ENCODE measurements at regions not wholly inside any gene's neighbourhood (a gene's known extent, or its start where the extent isn't known, plus 50 kb on each side); places are given as distances from the start of the nearest gene placed in this dataset.

DNA sequence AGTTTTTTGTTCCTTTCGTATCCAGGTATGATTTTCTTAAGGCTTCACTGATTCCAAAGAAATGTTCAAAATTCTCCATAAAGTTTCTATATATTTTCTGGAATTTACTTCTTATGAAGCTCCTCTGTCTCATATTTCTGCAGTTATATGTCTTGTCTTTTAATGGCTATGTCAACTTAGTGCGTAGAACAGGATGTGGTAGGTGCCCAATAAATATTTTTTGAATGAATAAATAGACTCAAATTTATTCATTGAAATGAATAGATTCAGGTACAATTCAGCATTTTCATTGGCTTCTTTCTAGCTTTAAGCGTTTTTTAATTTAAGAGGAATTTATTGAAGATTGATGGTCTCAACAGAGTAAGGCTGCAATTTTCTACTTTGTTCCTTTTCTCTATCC, 231.9 kb upstream of the BOD1L1 start:
- TF ChIP-seq POLR2A (IDR thresholded peaks at IDR 0.05) (no peak), POLR2AphosphoS5 (IDR thresholded peaks at IDR 0.05) (no peak)
- TF ChIP-seq, protein P1, sequence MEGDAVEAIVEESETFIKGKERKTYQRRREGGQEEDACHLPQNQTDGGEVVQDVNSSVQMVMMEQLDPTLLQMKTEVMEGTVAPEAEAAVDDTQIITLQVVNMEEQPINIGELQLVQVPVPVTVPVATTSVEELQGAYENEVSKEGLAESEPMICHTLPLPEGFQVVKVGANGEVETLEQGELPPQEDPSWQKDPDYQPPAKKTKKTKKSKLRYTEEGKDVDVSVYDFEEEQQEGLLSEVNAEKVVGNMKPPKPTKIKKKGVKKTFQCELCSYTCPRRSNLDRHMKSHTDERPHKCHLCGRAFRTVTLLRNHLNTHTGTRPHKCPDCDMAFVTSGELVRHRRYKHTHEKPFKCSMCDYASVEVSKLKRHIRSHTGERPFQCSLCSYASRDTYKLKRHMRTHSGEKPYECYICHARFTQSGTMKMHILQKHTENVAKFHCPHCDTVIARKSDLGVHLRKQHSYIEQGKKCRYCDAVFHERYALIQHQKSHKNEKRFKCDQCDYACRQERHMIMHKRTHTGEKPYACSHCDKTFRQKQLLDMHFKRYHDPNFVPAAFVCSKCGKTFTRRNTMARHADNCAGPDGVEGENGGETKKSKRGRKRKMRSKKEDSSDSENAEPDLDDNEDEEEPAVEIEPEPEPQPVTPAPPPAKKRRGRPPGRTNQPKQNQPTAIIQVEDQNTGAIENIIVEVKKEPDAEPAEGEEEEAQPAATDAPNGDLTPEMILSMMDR (IDR thresholded peaks at IDR 0.05 in 8 of 11, conservative IDR thresholded peaks at IDR 0.05 in 3 of 11), result no peak
- Histone ChIP-seq H3K4me3 (no peak overlapping the region), H3K4me1 (no peaks in the 10 kb centered on the region), H3K27ac (no peak overlapping the region), H3K9me3 (peaks cover 0 to 27% (median 22%) of the 10 kb centered on the region in 8 donors), H3K36me3 (no peaks in the 10 kb centered on the region), H3K27me3 (replicated peaks in 1 of 7) (no peaks in the 10 kb centered on the region)
- WGBS, 5 donors, result 88 to 98% (median 93%) methylated on average over 3 of the region's 3 CpGs
- no peak for DNase-seq
- intact Hi-C loops (cut with DNase I; ENCODE audit: low total_unique reads), result no loop called here

DNA sequence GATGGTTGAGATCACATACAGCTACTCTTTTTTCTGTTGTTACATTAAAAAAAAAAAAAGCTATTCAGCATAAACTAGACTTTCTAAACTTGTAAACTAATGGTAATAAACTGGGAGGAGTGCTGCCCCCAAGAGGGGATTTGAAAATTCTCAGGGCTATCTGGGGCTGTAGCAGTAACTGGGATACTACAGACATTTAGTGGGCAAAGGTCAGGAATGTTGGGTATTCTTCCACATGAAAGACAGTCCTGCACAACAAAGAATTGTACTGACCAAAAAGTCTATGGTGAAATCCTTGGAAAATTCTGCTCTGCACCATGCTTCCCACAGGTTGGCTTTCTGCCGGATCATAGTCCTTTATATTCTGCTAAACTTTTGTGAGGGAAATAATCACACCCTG, 232.6 kb upstream of the BOD1L1 start:
- WGBS, 5 donors, result 48 to 68% (median 52%) methylated on average over 1 of the region's 1 CpG
- intact Hi-C loops (cut with DNase I; ENCODE audit: low total_unique reads), result no loop called here

DNA sequence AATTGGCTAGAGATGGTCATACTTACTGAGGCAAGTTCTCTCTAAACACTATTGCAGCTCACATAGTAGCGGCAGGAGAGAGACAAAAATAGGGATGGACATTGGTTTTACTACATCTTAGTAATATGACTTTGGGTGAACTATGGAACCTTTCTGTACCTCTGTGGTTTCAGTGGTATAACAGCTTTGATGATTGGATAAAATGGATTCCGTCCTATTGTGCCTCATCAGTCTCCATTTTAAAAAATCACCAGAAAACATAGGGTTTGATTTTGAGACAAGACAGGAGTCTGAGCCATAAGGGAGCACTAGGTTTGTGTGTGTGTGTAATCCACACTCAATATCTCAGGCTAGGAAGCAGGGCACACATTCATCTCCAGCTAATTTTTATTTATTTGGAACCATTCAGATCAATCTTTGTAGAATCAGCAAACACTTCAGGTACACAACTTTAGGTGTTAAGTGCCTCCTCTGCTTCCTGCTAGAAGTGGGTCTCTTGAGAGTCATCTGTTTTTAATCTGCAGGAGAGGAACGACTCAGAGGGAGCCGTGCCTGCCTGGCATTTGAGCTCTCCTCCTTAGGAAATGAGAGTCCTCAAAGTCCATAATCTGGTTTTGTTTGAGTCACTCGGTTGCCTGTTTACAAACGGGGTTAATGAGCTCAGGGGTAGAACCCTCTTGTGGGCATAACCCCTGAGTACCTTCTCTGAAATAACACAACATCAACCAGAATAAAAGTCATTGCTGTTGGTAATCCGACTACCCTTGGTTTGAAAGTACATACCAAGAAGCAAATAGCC, 238.5 kb upstream of the BOD1L1 start:
- no peak overlapping the region for H3K4me3 ChIP-seq
- H3K9me3 ChIP-seq, result peaks cover 0 to 27% (median 22%) of the 10 kb centered on the region in 8 donors
- H3K27me3 ChIP-seq (replicated peaks in 1 of 7), result no peaks in the 10 kb centered on the region
- TF ChIP-seq, protein P1 (IDR thresholded peaks at IDR 0.05 in 8 of 11, conservative IDR thresholded peaks at IDR 0.05 in 3 of 11), result no peak
- TF ChIP-seq POLR2A (IDR thresholded peaks at IDR 0.05) (no peak), POLR2AphosphoS5 (IDR thresholded peaks at IDR 0.05) (no peak)
- H3K36me3 ChIP-seq, result no peaks in the 10 kb centered on the region
- WGBS, 5 donors, result 69 to 79% (median 74%) methylated on average over 7 of the region's 7 CpGs
- no peak for DNase-seq
- no peak overlapping the region for H3K27ac ChIP-seq
- intact Hi-C loops (cut with DNase I; ENCODE audit: low total_unique reads), result no loop called here
- no peaks in the 10 kb centered on the region for H3K4me1 ChIP-seq

More for the DNA sequence above, 232.6 kb upstream of the BOD1L1 start:
- Histone ChIP-seq H3K9me3 (peaks cover 0 to 27% (median 22%) of the 10 kb centered on the region in 8 donors), H3K27ac (no peak overlapping the region), H3K27me3 (replicated peaks in 1 of 7) (no peaks in the 10 kb centered on the region), H3K4me3 (no peak overlapping the region), H3K36me3 (no peaks in the 10 kb centered on the region), H3K4me1 (no peaks in the 10 kb centered on the region)
- no peak for DNase-seq
- TF ChIP-seq, protein P1 (IDR thresholded peaks at IDR 0.05 in 8 of 11, conservative IDR thresholded peaks at IDR 0.05 in 3 of 11), result no peak
- TF ChIP-seq POLR2A (IDR thresholded peaks at IDR 0.05) (no peak), POLR2AphosphoS5 (IDR thresholded peaks at IDR 0.05) (no peak)

DNA sequence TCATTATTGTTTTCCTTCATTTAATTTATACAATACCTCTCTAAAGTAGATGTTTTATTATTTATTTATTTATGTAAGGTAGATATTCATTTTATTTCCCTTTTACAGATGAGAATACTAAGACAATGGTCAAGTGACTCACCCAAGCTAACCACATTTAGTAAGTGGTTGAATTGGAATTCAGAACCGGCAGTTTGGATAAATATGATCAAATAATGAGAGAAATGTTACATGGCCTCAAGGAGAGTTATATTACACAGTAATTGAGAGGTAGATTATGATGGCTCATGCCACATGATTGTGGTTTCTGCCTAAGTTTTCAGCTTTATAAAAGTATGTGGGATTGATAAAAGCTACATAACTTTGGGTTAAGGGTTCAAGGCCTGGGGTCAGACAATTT, 239.4 kb upstream of the BOD1L1 start:
- H3K27me3 ChIP-seq (replicated peaks in 1 of 7), result no peaks in the 10 kb centered on the region
- H3K4me3 ChIP-seq, result no peak overlapping the region
- peaks cover 0 to 25% (median 21%) of the 10 kb centered on the region in 8 donors for H3K9me3 ChIP-seq
- H3K27ac ChIP-seq, result no peak overlapping the region
- no peak for DNase-seq
- H3K4me1 ChIP-seq, result no peaks in the 10 kb centered on the region
- no peaks in the 10 kb centered on the region for H3K36me3 ChIP-seq
- intact Hi-C loops (cut with DNase I; ENCODE audit: low total_unique reads), result no loop called here
- TF ChIP-seq POLR2A (IDR thresholded peaks at IDR 0.05) (no peak), POLR2AphosphoS5 (IDR thresholded peaks at IDR 0.05) (no peak)
- TF ChIP-seq, protein P1 (IDR thresholded peaks at IDR 0.05 in 8 of 11, conservative IDR thresholded peaks at IDR 0.05 in 3 of 11), result no peak
- 51 to 93% (median 76%) methylated on average over 1 of the region's 1 CpG for WGBS, 5 donors

Measured in spleen (tissue), 11 donors.